Stimulated activated CD4-positive, alpha-beta T cell treated with anti-CD3 and anti-CD28 coated beads, Interleukin-2, amount 100 ng/mL, for 48 hours (primary cell): ENCODE measurements at regions not wholly inside any gene's neighbourhood (a gene's known extent, or its start where the extent isn't known, plus 50 kb on each side); places are given as distances from the start of the nearest gene placed in this dataset.
"Not testable (repeated sequence)": the region's sequence is repeated elsewhere in the genome, so short reads cannot be mapped to it uniquely, and the experiment has no call there.

Source experiments
- DNase-seq, 2 donors: peaks; one replicate each; pipeline ENCODE4 v3.0.0-alpha.2; 2020

DNA sequence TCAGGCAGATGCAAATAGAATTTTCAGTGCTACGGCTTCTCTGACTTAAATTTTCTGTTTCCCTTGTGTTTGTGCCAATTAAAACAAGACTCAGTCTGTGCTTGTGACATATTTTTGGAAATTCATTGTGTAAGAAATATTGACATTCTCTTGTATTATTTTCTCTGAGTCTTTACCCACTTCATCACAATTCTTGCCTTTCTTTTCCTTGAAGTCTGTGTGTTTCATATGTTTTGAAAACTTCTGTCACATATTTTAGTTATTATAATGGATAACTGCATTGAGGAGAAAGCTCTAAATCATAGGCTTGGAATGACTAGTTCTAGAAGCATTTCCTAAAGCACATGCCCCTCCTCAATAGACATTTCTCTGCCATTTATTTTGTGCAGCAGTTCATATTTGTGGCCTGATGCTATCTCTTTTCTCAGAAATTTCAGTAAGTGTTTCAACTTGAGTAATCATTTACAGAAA is 206.6 kb downstream of the PALM2AKAP2 start:
- DNase-seq: no peak

DNA sequence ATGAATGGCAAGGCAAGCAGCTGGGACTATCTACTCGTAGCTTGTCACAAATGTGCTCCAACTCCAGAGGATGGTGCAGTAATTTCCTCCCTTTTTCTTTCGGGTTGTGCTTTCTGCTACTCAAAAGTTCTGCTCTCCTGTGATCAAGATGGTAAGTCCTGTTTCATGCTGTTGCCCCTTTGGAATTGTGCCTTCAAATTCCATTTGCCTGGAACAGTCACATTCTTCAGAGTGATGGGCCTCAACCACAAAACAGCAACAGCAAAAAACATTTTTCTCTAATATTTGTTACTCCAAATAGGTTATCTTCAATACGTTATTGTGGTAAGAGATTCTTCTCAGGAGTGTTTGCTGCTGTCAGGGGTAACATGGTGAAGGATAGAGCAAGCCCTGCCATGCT is 209.3 kb downstream of the PALM2AKAP2 start:
- no peak for DNase-seq

DNA sequence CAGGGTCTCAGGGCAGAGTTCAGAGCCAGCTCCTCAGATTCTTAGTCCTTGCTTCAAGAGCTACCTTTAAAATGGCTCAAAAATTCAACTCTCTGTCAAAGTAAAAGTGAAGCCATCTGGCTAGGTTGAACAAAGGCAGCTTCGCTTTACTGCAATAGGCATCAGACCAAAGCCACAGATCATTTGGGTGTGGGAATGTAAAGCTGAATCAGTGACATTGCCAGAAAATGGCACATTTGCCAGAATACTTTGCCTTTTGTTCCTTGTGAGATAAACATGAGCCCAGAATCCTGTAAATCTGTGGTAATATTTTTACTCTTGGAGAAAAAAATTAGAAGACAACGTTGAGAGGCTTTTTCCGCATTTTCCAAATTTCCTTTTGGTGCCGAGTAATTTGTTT is 210.5 kb downstream of the PALM2AKAP2 start:
- no peak for DNase-seq

DNA sequence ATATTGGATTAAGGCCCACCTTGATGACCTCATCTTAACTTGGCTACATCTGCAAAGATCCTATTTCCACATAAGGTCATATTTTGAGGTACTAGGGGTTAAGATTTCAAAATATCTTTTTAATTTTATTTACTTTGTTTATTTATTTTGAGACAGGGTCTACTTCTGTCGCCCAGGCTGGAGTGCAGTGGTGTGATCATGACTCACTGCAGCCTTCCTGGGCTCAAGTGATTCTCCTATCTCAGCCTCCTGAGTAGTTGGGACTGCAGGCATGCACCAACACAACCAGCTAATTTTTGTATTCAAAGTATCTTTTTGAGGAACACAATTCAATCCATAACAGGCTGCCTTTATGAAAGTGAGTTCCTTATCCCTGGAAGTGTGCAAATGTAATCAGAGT is 212.3 kb downstream of the PALM2AKAP2 start:
- no peak for DNase-seq

DNA sequence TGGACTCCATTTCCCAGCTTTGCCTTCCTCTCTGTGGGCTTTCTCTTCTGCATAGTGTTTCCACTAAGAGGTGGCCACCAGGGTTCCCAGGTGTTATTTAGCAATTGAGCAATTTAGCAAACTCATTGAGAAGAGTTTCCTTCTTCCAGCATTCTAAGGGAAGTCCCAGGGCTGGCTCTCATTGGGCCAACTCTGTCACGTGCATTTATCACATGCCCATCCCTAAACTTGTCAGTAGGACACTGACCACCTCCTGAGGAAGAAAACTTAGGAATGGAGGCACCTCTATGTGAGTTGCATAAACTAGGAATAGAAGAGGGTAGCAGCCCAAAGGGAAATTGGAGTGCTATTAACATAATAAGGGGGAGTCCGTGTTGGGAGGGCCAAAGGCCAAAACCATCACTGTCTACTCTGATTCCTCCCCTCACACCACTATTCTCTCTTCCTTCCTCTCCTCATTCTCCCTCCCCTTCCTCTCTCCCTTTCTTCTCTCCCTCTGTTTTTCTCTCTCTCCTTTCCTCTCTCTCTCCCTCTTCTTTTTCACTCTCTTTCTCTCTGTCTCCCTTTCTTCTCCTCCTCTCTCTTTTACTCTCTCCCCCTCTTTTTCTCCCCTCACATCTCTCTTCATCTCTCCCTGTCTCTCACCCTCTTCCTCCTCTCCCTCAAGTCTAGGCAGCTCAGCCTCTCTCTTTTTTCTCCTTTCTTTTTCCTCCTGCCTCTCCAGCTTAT is 213.4 kb downstream of the PALM2AKAP2 start:
- no peak for DNase-seq

DNA sequence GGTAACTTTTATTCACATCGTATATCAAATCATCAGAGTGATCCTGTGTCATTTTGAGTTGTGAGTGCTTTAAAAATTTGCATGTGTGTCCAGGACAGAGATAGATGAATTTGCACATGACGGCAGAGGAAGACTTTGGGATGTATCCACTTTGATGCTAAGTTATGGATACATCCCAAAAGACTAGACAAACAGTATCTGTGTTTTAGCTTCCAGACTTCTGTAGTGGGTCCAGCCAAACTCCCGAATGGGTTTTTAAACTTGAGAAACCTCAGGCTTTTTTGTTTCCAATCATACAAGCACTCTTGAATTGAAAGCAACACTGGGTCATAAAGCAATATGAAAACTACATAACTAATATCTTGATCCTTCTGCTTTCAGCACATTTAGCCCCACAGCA is 213.8 kb downstream of the C9orf152 start:
- DNase-seq: no peak

DNA sequence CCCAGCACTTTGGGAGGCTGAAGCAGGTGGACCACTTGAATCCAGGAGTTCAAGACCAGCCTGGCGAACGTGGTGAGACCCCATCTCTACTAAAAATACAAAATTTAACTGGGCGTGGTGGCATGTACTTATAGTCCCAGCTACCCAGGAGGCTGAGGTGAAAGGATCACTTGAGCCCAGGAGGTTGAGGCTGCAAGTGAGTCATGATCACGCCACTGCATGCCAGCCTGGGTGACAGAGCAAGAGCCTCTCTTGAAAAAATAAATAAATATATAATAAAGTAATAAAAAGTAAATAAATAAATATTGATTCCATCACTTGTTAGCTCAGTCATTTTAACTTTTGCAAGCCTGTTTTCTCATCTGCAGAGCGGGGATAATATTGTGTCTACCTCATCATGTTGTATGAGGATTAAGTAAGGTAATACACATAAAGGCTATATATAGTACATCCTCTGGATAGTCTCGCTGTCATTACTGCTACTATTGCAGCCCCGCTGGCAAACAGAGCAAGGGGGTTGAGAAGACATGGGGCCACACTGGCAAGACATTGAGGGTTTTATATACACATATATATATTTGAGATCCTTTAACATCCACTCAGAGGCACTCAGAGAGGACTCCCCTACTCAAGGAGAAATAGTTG is 210.9 kb downstream of the C9orf152 start:
- no peak for DNase-seq

DNA sequence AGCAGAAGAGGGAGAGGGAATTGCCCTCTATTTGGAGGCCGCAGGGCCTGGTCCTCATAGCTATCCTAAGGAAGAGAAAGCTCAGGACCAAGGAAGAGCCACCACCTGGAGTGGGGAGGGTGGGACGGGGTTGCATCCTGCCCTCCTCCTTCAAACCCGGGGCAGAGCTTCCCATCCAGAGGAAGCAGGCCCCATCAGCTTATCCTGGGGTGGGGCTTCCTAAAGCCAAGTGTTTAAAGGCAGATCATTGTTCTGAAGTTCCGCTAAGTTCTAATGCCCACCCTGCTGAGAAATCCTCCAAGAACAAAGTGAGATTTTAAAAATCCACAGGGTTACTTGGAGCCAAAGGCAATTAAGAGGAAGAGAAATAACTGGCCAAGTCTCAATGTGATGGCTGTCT is 210.3 kb downstream of the C9orf152 start:
- no peak for DNase-seq

DNA sequence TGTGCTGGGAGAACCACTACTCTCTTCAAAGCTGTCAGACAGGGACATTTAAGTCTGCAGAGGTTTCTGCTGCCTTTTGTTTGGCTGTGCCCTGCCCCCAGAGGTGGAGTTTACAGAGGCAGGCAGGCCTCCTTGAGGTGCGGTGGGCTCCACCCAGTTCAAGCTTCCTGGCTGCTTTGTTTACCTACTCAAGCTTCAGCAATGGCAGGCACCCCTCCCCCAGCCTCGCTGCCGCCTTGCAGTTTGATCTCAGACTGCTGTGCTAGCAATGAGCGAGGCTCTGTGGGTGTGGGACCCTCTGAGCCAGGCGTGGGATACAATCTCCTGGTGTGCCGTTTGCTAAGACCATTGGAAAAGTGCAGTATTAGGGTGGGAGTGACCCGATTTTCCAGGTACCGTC is 202.4 kb downstream of the C9orf152 start:
- not testable (repeated sequence) for DNase-seq

DNA sequence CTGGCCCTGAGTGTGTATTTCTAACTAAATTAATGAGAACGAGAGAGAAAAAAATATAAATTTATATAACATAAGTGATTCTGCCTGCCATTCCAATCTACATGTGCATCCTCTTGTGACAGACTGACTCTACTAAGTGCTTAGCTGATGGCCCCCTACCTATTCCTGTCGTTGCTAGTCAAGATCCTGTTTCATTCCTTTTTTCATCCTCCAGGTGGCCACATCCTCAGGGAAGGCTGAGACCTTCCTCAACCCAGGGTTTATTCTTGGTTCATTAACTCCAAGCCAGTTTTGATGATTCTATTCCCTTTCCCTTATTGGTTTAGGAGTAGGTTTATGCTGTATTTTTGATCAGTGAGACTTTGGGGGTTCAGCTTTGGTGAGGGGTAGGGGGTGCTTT is 201.3 kb downstream of the C9orf152 start:
- DNase-seq: no peak

DNA sequence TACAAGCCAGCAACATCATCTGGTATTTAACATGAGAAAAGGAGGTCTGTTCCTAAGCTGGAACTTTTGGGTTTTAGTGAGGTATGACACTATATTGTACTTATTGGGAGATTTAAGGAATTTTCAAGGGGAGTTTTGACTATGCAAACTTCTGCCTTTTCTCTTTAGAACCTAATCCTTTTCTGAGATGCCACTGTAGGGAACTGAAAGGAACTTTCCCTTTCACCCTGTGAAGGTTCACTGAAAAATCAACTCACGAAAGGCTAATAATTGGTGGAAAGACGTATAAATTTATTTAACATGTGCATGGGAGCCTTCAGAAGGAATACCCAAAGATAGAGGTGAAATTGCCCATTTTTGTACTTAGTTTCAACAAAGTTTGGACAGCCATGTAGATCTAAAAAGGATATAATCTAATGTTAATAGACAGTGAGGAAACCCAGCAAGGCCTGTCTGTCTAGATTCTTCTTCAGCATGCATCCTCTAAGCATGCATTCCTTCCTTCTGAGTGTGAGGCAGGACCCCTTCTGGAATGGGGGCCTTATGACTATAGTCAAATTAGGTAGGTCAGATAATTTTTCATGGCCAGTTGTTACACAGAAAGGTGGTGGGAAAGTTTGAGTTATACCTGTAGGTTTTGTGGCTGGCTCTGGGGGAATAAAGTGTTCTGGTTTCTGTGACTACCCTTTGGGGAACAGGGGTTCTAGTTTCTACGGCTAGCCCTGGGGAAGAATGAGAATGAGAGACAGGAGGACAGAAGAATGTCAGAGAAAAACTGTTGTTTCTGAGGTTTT is 200.3 kb downstream of the C9orf152 start:
- DNase-seq: no peak

DNA sequence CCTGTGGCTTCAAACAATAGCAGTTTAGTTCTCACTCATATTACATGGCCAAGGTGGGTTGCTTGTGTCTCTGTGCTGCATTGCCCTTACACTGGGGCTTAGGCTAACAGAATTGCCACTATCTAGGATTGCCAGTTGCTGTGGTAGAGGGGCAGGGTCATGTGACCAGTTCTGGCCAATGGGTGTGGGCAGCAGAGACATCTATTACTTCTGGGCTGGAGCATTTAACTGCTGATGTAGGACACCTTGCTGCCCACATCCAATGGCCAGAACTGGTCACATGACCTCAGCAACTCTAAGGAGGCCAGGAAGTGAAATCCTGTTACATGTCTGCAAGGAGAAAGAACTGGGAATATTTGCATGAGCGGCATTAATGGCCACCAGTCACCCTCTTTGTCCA is 199.3 kb downstream of the C9orf152 start:
- no peak for DNase-seq

DNA sequence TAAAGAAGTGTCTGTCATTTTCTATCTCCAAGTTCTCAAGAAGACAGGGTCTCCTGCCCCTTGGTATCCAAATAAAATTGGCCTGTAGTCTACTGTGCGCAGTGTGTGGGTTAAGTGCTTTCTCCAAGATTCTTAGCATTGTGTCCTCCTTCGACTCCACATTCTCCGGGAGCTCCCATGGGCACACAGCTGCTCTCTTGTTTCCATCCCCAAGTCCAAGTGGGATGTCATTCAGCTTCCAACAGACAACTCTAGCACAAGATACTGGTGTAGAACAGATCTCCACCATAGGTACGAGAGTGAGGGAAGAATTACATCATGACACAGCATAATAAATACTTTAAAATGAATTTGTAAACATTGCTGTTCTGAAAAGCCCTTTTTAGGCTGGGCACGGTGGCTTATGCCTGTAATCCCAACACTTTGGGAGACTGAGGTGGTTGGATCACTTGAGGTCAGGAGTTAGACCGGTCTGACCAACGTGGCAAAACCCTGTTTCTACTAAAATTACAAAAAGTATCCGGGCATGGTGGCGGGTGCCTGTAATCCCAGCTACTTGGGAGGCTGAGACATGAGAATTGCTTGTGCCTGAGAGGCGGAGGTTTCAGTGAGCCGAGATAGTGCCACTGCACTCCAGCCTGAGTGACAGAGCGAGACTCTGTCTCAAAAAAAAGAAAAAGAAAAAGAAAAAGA is 196.2 kb downstream of the C9orf152 start:
- DNase-seq: no peak

DNA sequence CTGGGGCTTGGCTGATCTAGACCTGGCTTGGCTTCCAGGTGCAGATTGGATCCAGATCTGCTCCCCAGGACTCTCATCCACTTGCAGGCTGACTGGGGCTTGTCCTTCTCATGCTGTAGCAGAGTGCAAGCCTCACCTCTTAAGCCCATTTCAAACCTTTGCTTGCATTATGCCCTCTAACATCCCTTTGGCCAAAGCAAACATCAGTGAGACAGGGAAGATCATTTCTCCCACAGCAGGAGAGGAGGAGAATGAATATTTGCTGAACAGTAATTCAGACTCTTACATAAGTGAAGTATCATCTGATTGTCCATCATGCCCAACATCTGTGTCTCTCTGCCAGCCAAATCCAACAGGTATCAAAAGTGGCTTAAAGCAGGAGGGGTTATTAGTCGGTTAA is 194.9 kb downstream of the C9orf152 start:
- DNase-seq: no peak

DNA sequence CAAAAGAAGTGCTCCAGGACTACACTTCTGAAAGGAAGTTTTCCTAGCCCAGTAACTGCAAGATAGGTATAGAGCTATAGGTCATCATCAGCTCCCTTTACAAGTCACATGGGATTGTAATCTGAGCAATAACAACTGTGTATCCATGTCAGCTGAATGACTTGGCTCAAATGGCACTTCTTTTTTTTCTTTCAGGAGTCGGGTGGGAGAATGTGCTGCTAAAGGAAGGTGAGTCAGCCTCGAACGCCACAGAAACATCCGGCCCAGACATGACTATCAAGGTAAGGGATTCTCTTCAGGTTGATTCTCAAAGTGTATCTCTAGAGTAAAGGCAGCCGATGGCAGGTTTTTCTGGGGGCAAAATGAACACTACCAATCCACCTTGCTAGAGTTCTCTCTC is 192.2 kb downstream of the C9orf152 start:
- DNase-seq: no peak

DNA sequence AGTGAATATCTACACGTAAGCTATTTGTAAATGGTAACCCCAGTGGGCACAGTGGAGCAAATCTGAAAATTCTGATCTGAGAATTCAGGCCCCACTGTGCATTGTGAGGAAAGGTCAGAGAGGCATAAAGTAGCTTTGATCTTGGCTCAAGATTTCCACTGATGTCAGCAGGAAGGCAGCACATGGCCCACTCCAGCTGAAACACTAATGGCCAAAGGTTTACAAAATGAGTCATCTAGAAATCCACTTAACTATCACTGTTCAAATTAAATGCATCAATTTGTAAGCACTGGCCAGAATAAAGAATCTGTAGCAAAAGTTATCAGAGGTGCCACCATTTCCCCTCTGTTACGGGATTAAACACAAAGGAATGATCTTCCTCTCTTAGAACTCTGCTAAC is 191.6 kb downstream of the C9orf152 start:
- DNase-seq: no peak

DNA sequence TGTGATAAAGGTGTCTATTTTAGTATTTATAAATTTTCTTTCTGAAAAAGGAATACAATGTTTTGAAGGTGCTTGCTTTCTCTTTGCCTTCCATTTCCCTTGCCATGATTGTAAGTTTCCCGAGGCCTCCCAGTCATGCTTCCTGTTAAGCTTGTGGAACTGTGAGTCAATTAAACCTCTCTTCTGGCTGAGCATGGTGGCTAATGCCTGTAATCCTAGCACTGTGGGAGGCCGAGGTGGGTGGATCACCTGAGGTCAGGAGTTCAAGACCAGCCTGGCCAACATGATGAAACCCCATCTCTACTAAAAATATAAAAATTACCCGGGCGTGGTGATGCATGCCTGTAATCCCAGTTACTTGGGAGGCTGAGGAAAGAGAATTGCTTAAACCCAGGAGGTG is 187.7 kb downstream of the C9orf152 start:
- not testable (repeated sequence) for DNase-seq

DNA sequence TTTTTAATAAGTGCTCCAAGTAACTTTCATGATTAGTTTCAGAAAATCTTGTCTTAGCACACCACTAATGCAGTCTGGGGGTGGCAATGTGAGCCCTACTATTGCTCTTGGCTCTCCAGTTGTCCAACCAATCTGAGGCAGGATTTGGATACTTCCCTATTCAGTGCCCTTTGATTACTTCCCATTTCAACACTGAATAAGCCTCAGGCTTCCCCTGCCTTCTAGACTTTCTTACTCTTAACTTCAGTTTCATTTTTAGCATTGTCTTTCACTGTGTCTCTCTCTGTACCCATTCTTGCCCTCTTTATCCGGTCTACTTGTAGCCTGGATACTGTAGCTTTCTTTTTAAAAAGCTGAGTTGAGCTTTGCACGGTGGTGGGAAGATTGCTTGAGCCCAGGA is 186.1 kb downstream of the C9orf152 start:
- no peak for DNase-seq

DNA sequence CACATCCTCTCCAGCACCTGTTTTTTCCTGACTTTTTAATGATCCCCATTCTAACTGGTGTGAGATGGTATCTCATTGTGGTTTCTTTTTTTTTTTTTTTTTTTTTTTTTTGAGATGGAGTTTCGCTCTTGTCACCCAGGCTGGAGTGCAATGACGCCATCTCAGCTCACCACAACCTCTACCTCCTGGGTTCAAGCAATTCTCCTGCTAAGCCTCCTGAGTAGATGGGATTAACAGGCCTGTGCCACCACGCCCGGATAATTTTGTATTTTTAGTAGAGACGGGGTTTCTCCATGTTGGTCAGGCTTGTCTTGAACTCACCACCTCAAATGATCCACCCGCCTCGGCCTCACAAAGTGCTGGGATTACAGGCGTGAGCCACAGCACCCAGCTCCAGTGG is 184.7 kb downstream of the C9orf152 start:
- not testable (repeated sequence) for DNase-seq

DNA sequence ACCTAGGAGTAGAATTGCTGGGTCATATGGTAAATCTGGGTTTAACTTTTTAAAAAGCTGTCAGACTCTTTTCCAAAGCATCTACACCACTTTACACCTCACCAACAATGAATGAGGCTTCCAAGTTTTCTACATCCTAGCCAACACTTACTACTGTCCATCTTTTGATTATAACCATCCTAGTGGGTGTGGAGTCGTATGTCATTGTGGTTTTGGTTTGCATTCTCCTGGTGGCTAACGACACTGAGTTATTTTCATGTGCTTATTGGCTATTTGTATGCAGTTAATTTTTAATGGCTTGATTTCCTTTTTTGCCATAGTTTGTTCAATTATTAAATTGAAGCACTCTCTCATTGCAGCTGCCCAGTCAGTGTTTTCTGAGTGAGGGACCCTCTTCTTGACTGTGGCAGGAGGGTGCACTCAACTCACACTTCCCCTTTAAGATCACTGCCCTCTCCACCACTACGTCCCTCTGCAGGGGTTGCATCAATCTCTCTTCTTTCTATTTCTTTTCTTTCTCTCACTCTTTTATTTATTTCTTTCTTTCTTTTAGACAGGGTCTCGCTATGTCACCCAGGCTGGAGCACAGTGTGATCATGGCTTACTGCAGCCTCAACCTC is 182.3 kb downstream of the C9orf152 start:
- no peak for DNase-seq

DNA sequence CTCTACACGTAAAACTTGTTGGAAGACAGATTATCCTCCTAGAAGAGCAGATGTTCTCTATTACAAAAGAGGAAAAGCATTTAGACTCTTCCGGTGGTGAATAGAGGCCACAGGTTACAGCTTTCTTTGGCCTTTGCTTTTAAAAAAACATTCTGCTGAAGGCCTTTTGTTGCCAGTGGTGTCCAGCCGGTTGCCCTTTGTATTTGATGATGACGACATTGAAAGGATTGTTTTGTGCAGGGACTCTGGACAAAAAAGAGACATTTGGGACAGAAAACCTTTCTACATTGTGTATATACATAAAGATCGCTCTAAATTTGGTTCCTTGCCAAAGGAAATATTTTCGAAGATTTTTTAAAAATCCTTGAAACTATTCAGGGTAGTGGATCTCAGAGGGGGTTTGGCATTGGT is 180.3 kb downstream of the C9orf152 start:
- no peak for DNase-seq

DNA sequence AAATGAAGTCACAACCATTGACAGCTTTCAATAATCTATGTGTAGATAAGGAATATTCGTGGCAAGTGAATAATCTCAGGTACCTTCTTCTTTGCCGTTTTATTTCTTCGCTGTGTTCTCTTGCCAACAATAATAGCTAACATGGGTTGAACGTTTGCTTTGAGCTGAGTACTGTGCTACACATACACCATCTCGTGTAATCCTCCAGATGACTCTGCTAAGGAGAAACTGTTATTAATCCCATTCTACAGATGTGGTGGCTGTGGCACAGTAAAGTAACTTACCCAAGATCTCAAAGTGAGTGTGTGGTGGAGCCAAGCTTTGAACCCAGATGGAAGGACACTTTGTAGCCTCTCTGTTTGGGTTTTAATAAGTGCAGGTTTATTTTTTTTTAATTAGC is 179.7 kb downstream of the C9orf152 start:
- DNase-seq: no peak

DNA sequence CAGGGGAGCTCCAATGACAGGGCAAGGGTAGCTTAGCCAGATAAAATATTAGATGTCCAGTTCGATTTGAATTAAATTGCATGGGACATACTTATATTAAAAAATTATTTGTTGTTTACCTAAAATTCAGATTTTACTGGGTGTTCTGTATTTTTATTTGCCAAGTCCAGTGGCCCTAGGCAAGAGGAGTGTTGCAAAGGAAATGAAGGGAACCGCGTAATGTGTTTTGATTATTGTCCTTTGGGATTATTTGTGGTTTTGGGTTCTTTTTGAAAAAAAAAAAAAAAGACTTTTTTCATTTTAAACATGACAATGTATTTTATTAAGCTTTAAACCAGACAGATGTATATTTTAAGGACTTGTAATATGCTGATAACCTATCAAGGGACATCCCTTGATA is 179.3 kb downstream of the C9orf152 start:
- no peak for DNase-seq
